Neural progenitor cell (in vitro differentiated cells): ENCODE measurements at regions not wholly inside any gene's neighbourhood (a gene's known extent, or its start where the extent isn't known, plus 50 kb on each side); places are given as distances from the start of the nearest gene placed in this dataset.

Source experiments
- DNase-seq: peaks from one replicate; pipeline ENCODE4 v3.0.0-alpha.2; 2016; ENCODE audit warnings: low spot score
- H2AFZ ChIP-seq: fragments of 200-600 bp; sonication (generic); replicated peaks from 2 replicates; pipeline ENCODE4 v1.6.1; 2016; ENCODE audit warnings: antibody characterized with exemption
- H3F3A ChIP-seq: fragments of 200-600 bp; sonication (generic); 2 replicates; pipeline ENCODE4 v1.6.1; 2016; ENCODE audit warnings: antibody characterized with exemption, low read depth
- H3K27ac ChIP-seq: fragments of 200-600 bp; sonication (generic); 2 replicates; pipeline ENCODE4 v1.5.1; 2016; ENCODE audit warnings: mild to moderate bottlenecking
- H3K27me3 ChIP-seq: fragments of 200-600 bp; sonication (generic); 2 replicates; pipeline ENCODE4 v1.6.1; 2016; ENCODE audit warnings: mild to moderate bottlenecking, moderate library complexity
- H3K36me3 ChIP-seq: fragments of 200-600 bp; sonication (generic); 2 replicates; pipeline ENCODE4 v1.5.1; 2016
- H3K4me1 ChIP-seq: fragments of 200-600 bp; sonication (generic); 2 replicates; pipeline ENCODE4 v1.6.1; 2016; ENCODE audit warnings: mixed run types
- H3K4me2 ChIP-seq: fragments of 200-600 bp; sonication (generic); 2 replicates; pipeline ENCODE4 v1.6.1; 2016
- H3K4me3 ChIP-seq: fragments of 200-600 bp; sonication (generic); 2 replicates; pipeline ENCODE4 v1.5.1; 2016
- H3K79me2 ChIP-seq: fragments of 200-600 bp; sonication (generic); 2 replicates; pipeline ENCODE4 v1.6.1; 2016; ENCODE audit warnings: low read depth
- H3K9ac ChIP-seq: fragments of 200-600 bp; sonication (generic); 2 replicates; pipeline ENCODE4 v1.6.1; 2016
- H3K9me3 ChIP-seq: fragments of 200-600 bp; sonication (generic); 2 replicates; pipeline ENCODE4 v1.5.1; 2016; ENCODE audit warnings: low read depth
- H4K20me1 ChIP-seq: fragments of 200-600 bp; sonication (generic); 2 replicates; pipeline ENCODE4 v1.6.1; 2016; ENCODE audit warnings: low read depth
- H3K27ac Mint-ChIP-seq: 3 replicates; pipeline ENCODE4 v1.8.0; 2021; ENCODE audit warnings: mixed read lengths
- H3K27me3 Mint-ChIP-seq: 2 replicates; pipeline ENCODE4 v1.8.0; 2022; ENCODE audit warnings: low read depth, mild to moderate bottlenecking, inconsistent platforms, moderate library complexity, mixed read lengths; ENCODE audit not compliant: insufficient read depth
- H3K36me3 Mint-ChIP-seq: 3 replicates; pipeline ENCODE4 v1.8.0; 2021; ENCODE audit warnings: mixed read lengths
- H3K4me1 Mint-ChIP-seq: 3 replicates; pipeline ENCODE4 v1.8.0; 2021; ENCODE audit warnings: mixed read lengths
- H3K4me3 Mint-ChIP-seq: 3 replicates; pipeline ENCODE4 v1.8.0; 2021; ENCODE audit warnings: mild to moderate bottlenecking, moderate library complexity, mixed read lengths
- H3K9me3 Mint-ChIP-seq: 3 replicates; pipeline ENCODE4 v1.8.0; 2020; ENCODE audit warnings: mixed read lengths
- CTCF ChIP-seq: fragments of 200-600 bp; sonication (generic); IDR thresholded peaks from 2 replicates; pipeline ENCODE4 v1.5.1; 2017; ENCODE audit warnings: antibody characterized with exemption, mild to moderate bottlenecking
- EZH2 ChIP-seq: fragments of 200-600 bp; sonication (generic); IDR thresholded peaks from 2 replicates; pipeline ENCODE4 v1.6.1; 2017; ENCODE audit warnings: antibody characterized with exemption, mild to moderate bottlenecking, moderate library complexity
- EZH2phosphoT487 ChIP-seq: fragments of 200-600 bp; sonication (generic); IDR thresholded peaks from 2 replicates; pipeline ENCODE4 v1.6.1; 2017; ENCODE audit warnings: antibody characterized with exemption

DNA sequence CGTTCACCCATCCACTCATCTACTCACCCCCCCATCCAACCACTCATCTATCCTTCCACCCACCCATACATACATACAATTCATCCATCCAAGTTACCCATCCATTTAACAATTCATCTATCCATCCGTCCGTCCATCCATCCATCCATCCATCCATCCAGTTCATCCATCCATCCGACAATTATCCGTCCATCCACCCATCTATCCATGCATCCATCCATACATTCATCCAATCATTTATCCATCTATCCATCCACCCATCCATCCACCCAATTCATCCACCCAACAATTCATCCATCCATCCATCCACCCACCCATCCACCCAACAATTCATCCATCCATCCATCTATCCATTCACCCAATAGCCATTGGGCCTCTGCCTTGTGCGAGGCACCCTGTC, 173.2 kb upstream of the MVB12B start:
- H3K36me3 Mint-ChIP-seq: no peaks in the 10 kb centered on the region
- Histone ChIP-seq H4K20me1 (no peaks in the 10 kb centered on the region), H3K4me2 (no peak overlapping the region), H3K27ac (no peak overlapping the region), H3K9me3 (no peaks in the 10 kb centered on the region), H3K9ac (no peak overlapping the region), H3K79me2 (no peaks in the 10 kb centered on the region), H3F3A (no peaks in the 10 kb centered on the region), H3K4me3 (no peak overlapping the region), H3K27me3 (no peaks in the 10 kb centered on the region), H2AFZ (no peak overlapping the region), H3K36me3 (no peaks in the 10 kb centered on the region), H3K4me1 (no peaks in the 10 kb centered on the region)
- H3K27me3 Mint-ChIP-seq: peaks cover 20% of the 10 kb centered on the region
- peaks cover 29% of the 10 kb centered on the region for H3K4me1 Mint-ChIP-seq
- H3K27ac Mint-ChIP-seq: no peak overlapping the region
- TF ChIP-seq EZH2phosphoT487: no peak
- TF ChIP-seq CTCF: no peak
- TF ChIP-seq EZH2: no peak
- no peak for DNase-seq
- no peak overlapping the region for H3K4me3 Mint-ChIP-seq
- no peaks in the 10 kb centered on the region for H3K9me3 Mint-ChIP-seq

DNA sequence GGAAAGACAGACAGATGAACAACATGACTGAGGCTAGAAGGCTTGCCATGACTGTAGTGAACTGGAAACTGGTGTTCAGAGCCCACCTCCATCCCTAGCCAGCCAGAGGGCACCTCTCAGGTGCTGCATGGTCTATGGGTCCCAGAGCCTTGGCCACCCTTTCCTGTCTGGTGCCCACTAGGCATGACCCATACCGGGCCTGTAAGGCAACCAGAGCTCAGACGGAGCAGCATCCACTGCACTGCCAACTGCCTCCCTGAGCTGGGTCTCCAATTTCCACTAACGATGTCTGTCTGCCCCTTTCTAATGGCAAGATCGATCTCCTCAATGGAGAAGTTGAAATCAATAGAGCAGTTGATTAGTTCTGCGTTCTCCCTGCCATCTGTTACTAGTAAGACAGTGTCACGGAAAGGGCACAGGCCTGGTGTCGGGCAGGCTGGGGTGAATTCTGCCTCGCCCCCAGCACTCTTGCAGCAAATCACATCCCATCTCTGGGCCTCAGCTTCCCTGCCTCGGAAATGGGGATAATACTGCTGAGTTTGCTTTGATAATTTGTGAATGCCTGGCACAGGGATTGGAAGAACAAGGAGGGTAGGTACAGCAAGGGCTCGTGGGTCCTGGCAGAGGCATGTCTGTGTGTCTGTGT, 172.3 kb upstream of the MVB12B start:
- no peak overlapping the region for H2AFZ ChIP-seq
- H3F3A ChIP-seq: no peaks in the 10 kb centered on the region
- no peak overlapping the region for H3K4me3 ChIP-seq
- Mint-ChIP-seq H3K27ac (no peak overlapping the region), H3K27me3 (peaks cover 20% of the 10 kb centered on the region), H3K36me3 (no peaks in the 10 kb centered on the region), H3K9me3 (no peaks in the 10 kb centered on the region), H3K4me3 (no peak overlapping the region), H3K4me1 (peaks cover 38% of the 10 kb centered on the region)
- H4K20me1 ChIP-seq: no peaks in the 10 kb centered on the region
- H3K27ac ChIP-seq: no peak overlapping the region
- TF ChIP-seq EZH2: no peak
- no peak for TF ChIP-seq CTCF
- TF ChIP-seq EZH2phosphoT487: no peak
- no peaks in the 10 kb centered on the region for H3K36me3 ChIP-seq
- no peaks in the 10 kb centered on the region for H3K79me2 ChIP-seq
- no peak for DNase-seq
- no peak overlapping the region for H3K4me2 ChIP-seq
- H3K27me3 ChIP-seq: no peaks in the 10 kb centered on the region
- no peaks in the 10 kb centered on the region for H3K9me3 ChIP-seq
- H3K4me1 ChIP-seq: no peaks in the 10 kb centered on the region
- H3K9ac ChIP-seq: no peak overlapping the region

DNA sequence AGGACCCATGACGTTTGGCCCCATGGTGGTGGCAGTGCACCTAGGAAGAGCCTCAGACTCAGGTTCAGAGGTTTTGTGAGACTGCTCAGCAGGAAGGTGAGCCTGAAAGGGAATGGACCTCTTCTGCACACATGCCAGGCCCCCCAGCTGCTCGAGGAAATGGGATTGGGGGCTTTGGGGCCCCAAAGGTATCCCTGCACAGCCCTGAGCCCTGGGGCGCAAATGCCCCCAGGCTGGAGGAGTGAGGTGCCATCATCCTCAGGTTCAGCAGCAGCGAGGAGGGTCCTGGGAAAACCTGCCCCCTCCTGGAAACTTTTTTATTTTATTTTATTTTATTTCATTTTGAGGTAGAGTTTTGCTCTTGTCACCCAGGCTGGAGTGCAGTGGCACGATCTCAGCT, 171.8 kb upstream of the MVB12B start:
- TF ChIP-seq CTCF (no peak), EZH2 (no peak), EZH2phosphoT487 (no peak)
- H3K9me3 Mint-ChIP-seq: no peaks in the 10 kb centered on the region
- no peak overlapping the region for H3K27ac Mint-ChIP-seq
- H3K4me2 ChIP-seq: no peak overlapping the region
- H3K27me3 Mint-ChIP-seq: peaks cover 20% of the 10 kb centered on the region
- no peak overlapping the region for H3K4me3 ChIP-seq
- H3K27me3 ChIP-seq: no peaks in the 10 kb centered on the region
- H3K27ac ChIP-seq: no peak overlapping the region
- no peaks in the 10 kb centered on the region for H3K4me1 ChIP-seq
- H2AFZ ChIP-seq: no peak overlapping the region
- no peak overlapping the region for H3K4me3 Mint-ChIP-seq
- no peaks in the 10 kb centered on the region for H3F3A ChIP-seq
- no peaks in the 10 kb centered on the region for H3K36me3 ChIP-seq
- no peak overlapping the region for H3K9ac ChIP-seq
- peaks cover 42% of the 10 kb centered on the region for H3K4me1 Mint-ChIP-seq
- no peaks in the 10 kb centered on the region for H4K20me1 ChIP-seq
- H3K36me3 Mint-ChIP-seq: no peaks in the 10 kb centered on the region
- H3K9me3 ChIP-seq: no peaks in the 10 kb centered on the region
- no peak for DNase-seq
- H3K79me2 ChIP-seq: no peaks in the 10 kb centered on the region
